Endodermal cell (in vitro differentiated cells): ENCODE measurements at regions not wholly inside any gene's neighbourhood (a gene's known extent, or its start where the extent isn't known, plus 50 kb on each side); places are given as distances from the start of the nearest gene placed in this dataset.

ENCODE experiments used
- DNase-seq: peaks from one replicate; pipeline ENCODE4 v3.0.0-alpha.2; 2017
- H3K27ac ChIP-seq: 2 replicates; pipeline ENCODE4 v1.5.1; 2013; ENCODE audit warnings: mild to moderate bottlenecking, low read depth, low read length, moderate library complexity
- H3K27me3 ChIP-seq: 2 replicates; pipeline ENCODE4 v1.6.1; 2013; ENCODE audit warnings: mild to moderate bottlenecking, low read length, moderate library complexity; ENCODE audit not compliant: insufficient read depth, control insufficient read depth, poor library complexity, severe bottlenecking
- H3K36me3 ChIP-seq: 2 replicates; pipeline ENCODE4 v1.7.0; 2013; ENCODE audit warnings: mild to moderate bottlenecking, low read length, moderate library complexity; ENCODE audit not compliant: control insufficient read depth, insufficient read depth
- H3K4me1 ChIP-seq: one replicate; pipeline ENCODE4 v1.7.0; 2013; ENCODE audit warnings: low read length; ENCODE audit not compliant: control insufficient read depth, insufficient read depth
- H3K4me3 ChIP-seq: 2 replicates; pipeline ENCODE4 v1.5.1; 2013; ENCODE audit warnings: mild to moderate bottlenecking, low read length, moderate library complexity
- H3K9ac ChIP-seq: 2 replicates; pipeline ENCODE4 v1.6.1; 2013; ENCODE audit warnings: mild to moderate bottlenecking, low read length, moderate library complexity; ENCODE audit not compliant: poor library complexity, severe bottlenecking; ENCODE audit errors: extremely low read depth
- H3K9me3 ChIP-seq: 2 replicates; pipeline ENCODE4 v1.6.1; 2013; ENCODE audit warnings: mild to moderate bottlenecking, low read length, moderate library complexity; ENCODE audit not compliant: control insufficient read depth
- H3K27ac Mint-ChIP-seq: 2 replicates; pipeline ENCODE4 v1.8.0; 2020; ENCODE audit warnings: mixed read lengths
- H3K27me3 Mint-ChIP-seq: 2 replicates; pipeline ENCODE4 v1.8.0; 2021; ENCODE audit warnings: mild to moderate bottlenecking, mixed read lengths; ENCODE audit not compliant: insufficient read depth
- H3K36me3 Mint-ChIP-seq: 2 replicates; pipeline ENCODE4 v1.8.0; 2020; ENCODE audit warnings: low read depth, mixed read lengths
- H3K4me1 Mint-ChIP-seq: 2 replicates; pipeline ENCODE4 v1.8.0; 2020; ENCODE audit warnings: mixed read lengths
- H3K4me3 Mint-ChIP-seq: 2 replicates; pipeline ENCODE4 v1.8.0; 2020; ENCODE audit warnings: mild to moderate bottlenecking, moderate library complexity, mixed read lengths
- H3K9me3 Mint-ChIP-seq: 2 replicates; pipeline ENCODE4 v1.8.0; 2020; ENCODE audit warnings: mild to moderate bottlenecking, mixed read lengths
- WGBS, 2 experiments: methylation state at CpG; one replicate each; pipeline versions ENCODE4 v1.1.5 to v1.1.7; 2013; ENCODE audit warnings: missing lambda C conversion rate in 2 of 2, mixed read lengths in 1 of 2; ENCODE audit not compliant: insufficient coverage in 1 of 2, insufficient read length in 1 of 2; 5-methylcytosine and 5-hydroxymethylcytosine counted together
- TF ChIP-seq, protein P1 (sequence below): fragments of 200-600 bp; sonication (generic); conservative IDR thresholded peaks from 2 replicates; pipeline ENCODE4 v1.5.0; 2021; ENCODE audit warnings: antibody characterized with exemption, mild to moderate bottlenecking

- no peaks in the 10 kb centered on the region for H3K27me3 ChIP-seq
- Mint-ChIP-seq H3K4me1 (no peaks in the 10 kb centered on the region), H3K36me3 (no peaks in the 10 kb centered on the region), H3K27ac (no peak overlapping the region), H3K9me3 (peaks cover 78% of the 10 kb centered on the region), H3K27me3 (no peaks in the 10 kb centered on the region), H3K4me3 (no peak overlapping the region)
- DNase-seq = no peak
- no peak overlapping the region for H3K9ac ChIP-seq
- H3K36me3 ChIP-seq = no peaks in the 10 kb centered on the region
- no peak overlapping the region for H3K27ac ChIP-seq
- peaks cover 77% of the 10 kb centered on the region for H3K9me3 ChIP-seq
- TF ChIP-seq, protein P1, sequence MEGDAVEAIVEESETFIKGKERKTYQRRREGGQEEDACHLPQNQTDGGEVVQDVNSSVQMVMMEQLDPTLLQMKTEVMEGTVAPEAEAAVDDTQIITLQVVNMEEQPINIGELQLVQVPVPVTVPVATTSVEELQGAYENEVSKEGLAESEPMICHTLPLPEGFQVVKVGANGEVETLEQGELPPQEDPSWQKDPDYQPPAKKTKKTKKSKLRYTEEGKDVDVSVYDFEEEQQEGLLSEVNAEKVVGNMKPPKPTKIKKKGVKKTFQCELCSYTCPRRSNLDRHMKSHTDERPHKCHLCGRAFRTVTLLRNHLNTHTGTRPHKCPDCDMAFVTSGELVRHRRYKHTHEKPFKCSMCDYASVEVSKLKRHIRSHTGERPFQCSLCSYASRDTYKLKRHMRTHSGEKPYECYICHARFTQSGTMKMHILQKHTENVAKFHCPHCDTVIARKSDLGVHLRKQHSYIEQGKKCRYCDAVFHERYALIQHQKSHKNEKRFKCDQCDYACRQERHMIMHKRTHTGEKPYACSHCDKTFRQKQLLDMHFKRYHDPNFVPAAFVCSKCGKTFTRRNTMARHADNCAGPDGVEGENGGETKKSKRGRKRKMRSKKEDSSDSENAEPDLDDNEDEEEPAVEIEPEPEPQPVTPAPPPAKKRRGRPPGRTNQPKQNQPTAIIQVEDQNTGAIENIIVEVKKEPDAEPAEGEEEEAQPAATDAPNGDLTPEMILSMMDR = no peak
- no peak overlapping the region for H3K4me3 ChIP-seq
- no peaks in the 10 kb centered on the region for H3K4me1 ChIP-seq
- WGBS, 2 experiments = 77 to 84% methylated on average over 5 to 6 of the region's 6 CpGs
These were observed 545.4 kb downstream of the TBC1D22A start for GRCh38 chr22:47307822-47308221.

DNA sequence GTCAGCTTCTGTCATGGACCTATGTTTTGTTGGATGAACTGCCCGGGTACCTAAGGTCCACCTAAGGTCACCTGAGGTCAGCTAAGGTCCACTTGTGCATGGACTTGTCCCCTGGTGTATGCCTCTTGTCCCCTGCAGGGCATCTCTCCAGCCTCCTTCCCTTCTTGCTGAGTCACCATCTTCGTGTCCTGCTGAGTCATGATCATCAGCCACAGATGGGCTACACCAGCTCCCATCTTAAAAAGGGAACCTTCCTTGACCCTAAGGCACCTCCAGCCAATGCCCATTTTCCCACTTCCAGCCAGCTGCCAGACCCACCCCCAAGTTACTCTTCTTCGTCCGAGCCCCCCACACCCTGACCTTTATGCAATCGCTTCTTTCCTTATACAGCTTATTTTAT is 544.9 kb downstream of the TBC1D22A start:
- Mint-ChIP-seq H3K27ac (no peak overlapping the region), H3K4me1 (no peaks in the 10 kb centered on the region), H3K27me3 (no peaks in the 10 kb centered on the region), H3K9me3 (peaks cover 77% of the 10 kb centered on the region), H3K36me3 (no peaks in the 10 kb centered on the region), H3K4me3 (no peak overlapping the region)
- Histone ChIP-seq H3K36me3 (no peaks in the 10 kb centered on the region), H3K27me3 (no peaks in the 10 kb centered on the region), H3K4me3 (no peak overlapping the region), H3K4me1 (no peaks in the 10 kb centered on the region), H3K27ac (no peak overlapping the region), H3K9me3 (peaks cover 72% of the 10 kb centered on the region), H3K9ac (no peak overlapping the region)
- no peak for DNase-seq
- TF ChIP-seq, protein P1 = no peak
- WGBS, 2 experiments = 14 to 84% methylated on average over 1 to 5 of the region's 5 CpGs

GRCh38 chr22:47304854-47305253 is 542.4 kb downstream of the TBC1D22A start:
- Histone ChIP-seq H3K4me1 (no peaks in the 10 kb centered on the region), H3K27me3 (no peaks in the 10 kb centered on the region), H3K27ac (no peak overlapping the region), H3K36me3 (no peaks in the 10 kb centered on the region), H3K9ac (no peak overlapping the region), H3K9me3 (peaks cover 58% of the 10 kb centered on the region), H3K4me3 (no peak overlapping the region)
- Mint-ChIP-seq H3K4me1 (no peaks in the 10 kb centered on the region), H3K36me3 (no peaks in the 10 kb centered on the region), H3K27me3 (no peaks in the 10 kb centered on the region), H3K9me3 (peaks cover 73% of the 10 kb centered on the region), H3K4me3 (no peak overlapping the region), H3K27ac (no peak overlapping the region)
- no peak for DNase-seq
- WGBS, 2 experiments = 79 to 90% methylated on average over 4 to 6 of the region's 6 CpGs
- TF ChIP-seq, protein P1 = no peak
